GM12873 (cell line): ENCODE measurements at regions not wholly inside any gene's neighbourhood (a gene's known extent, or its start where the extent isn't known, plus 50 kb on each side); places are given as distances from the start of the nearest gene placed in this dataset.

Source experiments
- CTCF ChIP-seq: IDR thresholded peaks from 2 replicates; pipeline ENCODE4 v1.5.1; 2012; ENCODE audit warnings: low read depth, mild to moderate bottlenecking, moderate library complexity, low read length, control low read depth; ENCODE audit not compliant: insufficient read depth; ENCODE audit errors: missing control alignments

GRCh38 chr1:118564961-118565703 lies 380.1 kb upstream of the SPAG17 start:
- no peak for TF ChIP-seq CTCF

- no peak for TF ChIP-seq CTCF
Measured at GRCh38 chr1:118563981-118564951, 379.2 kb upstream of the SPAG17 start.

- no peak for TF ChIP-seq CTCF
Measured at GRCh38 chr1:118558933-118559332, 373.9 kb upstream of the SPAG17 start.

- no peak for TF ChIP-seq CTCF
Measured at GRCh38 chr1:118556936-118557335, 371.9 kb upstream of the SPAG17 start.

GRCh38 chr1:118555638-118556037 lies 370.6 kb upstream of the SPAG17 start:
- no peak for TF ChIP-seq CTCF

GRCh38 chr1:118535901-118536300 lies 350.9 kb upstream of the SPAG17 start:
- TF ChIP-seq CTCF = no peak

- TF ChIP-seq CTCF = no peak
Measured at GRCh38 chr1:118504867-118505266, 319.8 kb upstream of the SPAG17 start.
